NCI-H82 treated with DMSO at 0.1 percent for 48 hours (cell line): ENCODE measurements at regions not wholly inside any gene's neighbourhood (a gene's known extent, or its start where the extent isn't known, plus 50 kb on each side); places are given as distances from the start of the nearest gene placed in this dataset.
"Not testable (repeated sequence)": the region's sequence is repeated elsewhere in the genome, so short reads cannot be mapped to it uniquely, and the experiment has no call there.

ENCODE experiments used
- DNase-seq: peaks from one replicate; lab custom pipeline; 2025; ENCODE audit not compliant: unreplicated experiment; lab: John Stamatoyannopoulos, UW

GRCh38 chr12:89160716-89161123 lies 191.6 kb downstream of the DUSP6 start:
- DNase-seq: no peak

GRCh38 chr12:89157413-89157812 lies 194.9 kb downstream of the DUSP6 start:
- no peak for DNase-seq

DNA sequence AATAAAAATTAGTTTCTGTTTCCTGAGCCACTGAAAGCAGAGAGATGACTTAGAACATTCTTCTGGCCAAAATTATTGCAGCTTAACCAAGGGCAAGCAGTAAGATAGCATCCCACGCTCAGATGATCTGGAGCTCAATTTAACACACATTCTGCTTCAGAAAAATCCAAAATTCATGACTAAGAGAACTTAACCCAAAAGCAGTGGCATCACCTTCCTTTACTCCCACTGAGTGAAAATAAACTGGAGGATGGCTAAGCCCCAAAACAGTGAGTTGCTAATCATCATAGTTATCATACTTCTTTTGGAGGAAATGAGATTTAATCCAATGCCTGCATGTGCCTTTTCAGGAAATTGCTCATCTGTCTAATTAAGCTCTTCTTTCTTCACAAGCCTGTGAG lies 195.4 kb downstream of the DUSP6 start:
- no peak for DNase-seq

GRCh38 chr12:89156340-89156739 lies 196.0 kb downstream of the DUSP6 start:
- DNase-seq: no peak

DNA sequence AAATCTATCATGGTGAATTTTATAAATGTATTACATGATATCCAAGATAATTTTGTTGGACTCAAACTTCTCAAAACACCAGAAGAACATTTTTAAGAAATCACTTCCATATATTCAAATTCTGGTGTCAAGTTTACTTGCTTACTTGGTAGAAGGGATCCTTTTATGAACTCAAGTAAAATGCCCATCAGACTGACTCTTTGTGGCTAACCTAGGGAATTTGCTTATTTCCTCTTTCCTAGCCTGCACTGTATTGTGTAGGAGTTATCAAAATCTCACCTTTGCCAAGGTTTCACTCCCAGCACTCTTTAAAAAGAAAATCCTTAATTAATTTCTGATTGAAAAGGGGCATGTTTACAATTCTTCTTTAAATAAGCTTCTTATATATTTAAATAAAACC lies 196.5 kb downstream of the DUSP6 start:
- DNase-seq: no peak

DNA sequence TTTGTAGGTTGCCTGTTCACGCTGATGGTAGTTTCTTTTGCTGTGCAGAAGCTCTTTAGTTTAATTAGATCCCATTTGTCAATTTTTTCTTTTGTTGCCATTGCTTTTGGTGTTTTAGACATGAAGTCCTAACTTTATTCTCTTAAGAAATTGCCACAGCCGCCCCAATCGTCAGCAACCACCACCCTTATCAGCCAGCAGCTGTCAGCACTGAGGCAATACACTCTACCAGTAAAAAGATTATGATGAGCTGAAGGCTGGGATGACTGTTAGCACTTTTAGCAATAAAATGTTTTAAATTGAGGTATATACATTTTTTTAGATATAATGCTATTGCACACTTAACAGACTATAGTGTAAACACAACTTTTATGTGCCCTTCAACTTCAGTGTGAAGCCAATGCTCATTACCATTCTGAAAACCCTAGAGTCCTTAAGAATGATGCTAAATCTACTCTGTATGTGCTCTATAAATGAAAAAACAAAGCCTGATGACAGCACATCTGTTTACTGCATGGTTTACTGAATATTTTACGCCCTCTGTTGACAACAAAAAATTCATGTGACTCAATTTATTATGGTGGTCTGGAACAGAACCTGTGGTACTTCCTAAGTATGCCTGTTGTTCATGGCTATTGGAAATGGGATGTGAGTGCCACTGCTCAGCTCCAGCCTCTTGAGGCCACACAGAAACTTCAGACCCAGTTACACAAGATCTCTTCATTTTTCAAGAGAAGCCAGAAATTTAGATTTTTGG lies 197.4 kb downstream of the DUSP6 start:
- no peak for DNase-seq

GRCh38 chr12:89153341-89153740 lies 199.0 kb downstream of the DUSP6 start:
- DNase-seq: no peak

DNA sequence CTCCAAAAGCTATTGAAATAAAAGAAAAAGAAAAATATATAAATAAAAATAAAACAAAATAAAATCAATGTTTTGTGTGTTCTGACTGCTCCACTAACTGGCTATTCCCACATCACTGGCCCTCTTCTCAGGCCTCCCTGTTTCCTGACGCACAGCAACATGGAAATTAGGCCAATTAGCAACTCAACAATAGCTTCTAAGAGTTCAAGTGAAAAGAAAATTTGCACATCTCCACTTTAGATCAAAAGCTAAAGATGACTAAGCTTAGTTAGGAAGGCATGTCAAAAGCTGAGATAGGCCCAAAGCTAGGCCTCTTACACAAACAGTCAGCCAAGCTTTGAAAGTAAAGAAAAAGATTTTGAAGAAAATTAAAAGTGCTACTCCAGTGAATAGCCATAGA lies 200.8 kb downstream of the DUSP6 start:
- DNase-seq: no peak

DNA sequence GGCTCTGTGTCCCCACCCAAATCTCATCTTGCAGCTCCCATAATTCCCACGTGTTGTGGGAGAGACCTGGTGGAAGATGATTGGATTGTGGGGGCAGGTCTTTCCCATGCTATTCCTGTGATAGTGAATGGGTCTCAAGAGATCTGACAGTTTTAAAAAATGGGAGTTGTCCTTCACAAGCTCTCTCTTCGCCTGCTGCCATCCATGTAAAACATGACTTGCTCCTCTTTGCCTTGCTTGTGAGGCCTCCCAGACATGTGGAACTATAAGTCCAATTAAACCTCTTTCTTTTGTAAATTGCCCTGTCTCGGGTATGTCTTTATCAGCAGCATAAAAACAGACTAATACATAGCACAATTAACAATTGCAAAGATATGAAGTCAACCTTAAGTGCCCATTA lies 201.5 kb downstream of the DUSP6 start:
- not testable (repeated sequence) for DNase-seq

GRCh38 chr12:89140602-89141238 lies 211.6 kb downstream of the DUSP6 start:
- DNase-seq: no peak

GRCh38 chr12:89140141-89140540 lies 212.2 kb downstream of the DUSP6 start:
- no peak for DNase-seq

DNA sequence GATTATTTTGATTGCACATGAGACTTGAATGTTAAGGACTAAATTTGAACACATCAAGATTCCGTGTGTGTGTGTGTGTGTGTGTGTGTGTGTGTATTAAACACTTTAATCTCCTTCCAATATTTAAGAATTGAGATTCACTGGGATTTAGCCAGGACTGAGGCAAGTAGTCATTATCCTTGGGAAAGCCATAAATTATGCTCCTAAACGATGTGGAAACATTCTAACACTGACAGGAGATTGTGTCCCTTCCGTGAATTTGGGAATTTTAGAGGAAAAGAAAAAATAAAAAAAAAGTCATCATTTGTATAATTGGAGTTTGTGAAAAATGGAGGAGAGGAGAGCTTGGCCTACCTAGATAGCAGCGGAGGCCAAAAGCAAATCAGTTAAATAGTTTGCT lies 212.9 kb downstream of the DUSP6 start:
- no peak for DNase-seq

GRCh38 chr12:89138048-89138852 lies 214.1 kb downstream of the DUSP6 start:
- no peak for DNase-seq

- no peak for DNase-seq
These were observed 216.2 kb downstream of the DUSP6 start for GRCh38 chr12:89135976-89136634.

- no peak for DNase-seq
These were observed 218.0 kb downstream of the DUSP6 start for GRCh38 chr12:89134213-89134770.

- no peak for DNase-seq
These were observed 223.0 kb downstream of the DUSP6 start for GRCh38 chr12:89129167-89129870.

DNA sequence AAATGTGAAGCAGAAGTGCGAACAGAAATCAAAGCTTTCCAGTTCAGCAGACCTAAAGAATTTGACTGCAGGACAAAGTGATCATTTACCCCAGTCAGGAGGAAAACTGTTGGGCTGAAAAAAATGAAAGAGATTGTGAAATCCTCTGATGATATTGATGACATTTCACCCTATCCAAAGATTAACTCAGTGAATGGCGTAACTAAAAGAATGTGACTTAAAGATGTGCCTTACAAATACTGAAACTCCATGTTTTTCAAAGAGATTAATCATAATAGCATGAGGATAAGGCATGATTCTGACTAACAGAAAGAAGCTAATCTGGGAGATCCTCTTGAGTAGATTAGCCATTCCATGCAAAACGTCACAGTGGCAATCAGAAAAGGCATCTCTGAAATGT lies 225.6 kb downstream of the DUSP6 start:
- no peak for DNase-seq

- no peak for DNase-seq
These were observed 229.4 kb downstream of the DUSP6 start for GRCh38 chr12:89122852-89123251.

DNA sequence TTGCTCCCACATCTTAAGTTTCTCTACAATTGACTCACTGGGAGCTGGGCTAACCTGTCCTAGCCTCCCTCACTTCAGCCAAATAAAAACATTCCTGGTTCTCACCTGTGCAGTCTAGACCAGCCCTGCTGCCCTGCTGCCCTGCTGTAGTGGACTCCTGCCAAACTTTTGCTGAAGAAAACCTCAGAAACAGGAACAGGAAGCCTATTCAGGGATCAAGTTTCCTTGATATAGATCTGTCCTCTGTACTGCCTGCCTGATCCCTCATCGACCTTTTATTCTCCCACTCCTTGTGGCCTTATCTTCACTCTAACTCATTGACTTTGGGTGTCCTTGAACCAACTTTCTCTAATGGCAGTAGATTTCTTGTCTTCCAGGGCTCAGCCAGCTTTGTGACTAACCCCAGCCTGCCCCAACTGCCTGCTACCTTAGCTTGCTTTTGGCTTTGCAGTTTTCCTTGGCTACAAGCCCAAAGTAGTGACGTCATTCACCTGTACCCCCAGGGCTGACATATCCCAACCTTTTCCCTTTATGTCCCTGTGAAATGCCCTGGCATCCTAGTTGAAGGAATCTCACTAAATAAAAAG lies 234.8 kb downstream of the DUSP6 start:
- no peak for DNase-seq

DNA sequence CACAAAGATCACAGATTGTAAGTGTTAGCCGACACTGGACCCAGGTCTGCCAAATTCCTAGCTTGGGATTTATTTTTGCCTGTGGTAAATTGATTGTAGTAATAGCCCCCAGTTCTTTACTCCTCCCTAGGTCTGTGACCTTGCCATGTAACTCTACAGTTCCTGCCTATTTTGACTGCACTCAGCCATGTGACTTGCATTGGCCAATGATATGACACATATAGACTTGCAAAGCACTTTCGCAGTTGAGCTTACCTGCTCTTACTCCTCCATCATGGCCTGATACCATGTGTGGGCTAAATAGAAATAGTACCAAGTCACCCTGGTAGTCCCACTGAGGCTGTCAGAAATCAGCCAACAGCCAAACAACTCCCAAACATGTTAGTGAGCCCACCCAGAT lies 240.3 kb downstream of the DUSP6 start:
- no peak for DNase-seq
